SK-N-SH (cell line): ENCODE measurements at regions not wholly inside any gene's neighbourhood (a gene's known extent, or its start where the extent isn't known, plus 50 kb on each side); places are given as distances from the start of the nearest gene placed in this dataset.

ENCODE experiments used
- CTCF ChIA-PET: fragments of 300-600, 350-600 bp; formaldehyde crosslinking; extraction: SDS; loops from one replicate; lab custom pipeline; 2021; lab: Yijun Ruan, JAX
- POLR2A ChIA-PET: fragments of 350-600 bp; sonication (Branson Sonifier 250); formaldehyde crosslinking; extraction: SDS; loops from one replicate; lab custom pipeline; 2020; ENCODE audit warnings: antibody characterized with exemption, inconsistent platforms; lab: Yijun Ruan, JAX
- DNase-seq: peaks from one replicate; pipeline ENCODE4 v3.0.0; 2012
- H2AFZ ChIP-seq: fragments of 200-600 bp; sonication (generic); 2 replicates; pipeline ENCODE4 v1.8.1; 2016; ENCODE audit warnings: antibody characterized with exemption, mild to moderate bottlenecking, low read depth
- H3F3A ChIP-seq: fragments of 200-600 bp; sonication (generic); replicated peaks from 2 replicates; pipeline ENCODE3; 2016; ENCODE audit warnings: antibody characterized with exemption, mild to moderate bottlenecking; ENCODE audit not compliant: insufficient read depth
- H3K27ac ChIP-seq, 2 experiments: fragments of 200-500 bp in 1 of 2; fragments of 200-600 bp in 1 of 2; sonication (Bioruptor generic) in 1 of 2; sonication (generic), shearing (Covaris generic) in 1 of 2; 2 replicates each; pipeline versions ENCODE4 v1.5.1 to v1.6.1; 2014 to 2016; ENCODE audit warnings: low read depth in 2 of 2, inconsistent platforms in 1 of 2, low read length in 1 of 2, mild to moderate bottlenecking in 1 of 2, mixed read lengths in 1 of 2
- H3K27me3 ChIP-seq: fragments of 200-600 bp; sonication (generic), shearing (Covaris generic); 2 replicates; pipeline ENCODE4 v1.6.1; 2016; ENCODE audit warnings: mixed run types; ENCODE audit not compliant: insufficient read depth
- H3K36me3 ChIP-seq, 2 experiments: fragments of 200-500 bp in 1 of 2; fragments of 200-600 bp in 1 of 2; sonication (Bioruptor generic) in 1 of 2; sonication (generic) in 1 of 2; replicated peaks in 1 of 2; 2 replicates each; pipeline versions ENCODE3 to v1.5.1; 2014 to 2016; ENCODE audit warnings: low read length in 1 of 2, mild to moderate bottlenecking in 1 of 2; ENCODE audit not compliant: insufficient read depth in 2 of 2, control insufficient read depth in 1 of 2
- H3K4me1 ChIP-seq, 2 experiments: fragments of 200-500 bp in 1 of 2; fragments of 200-600 bp in 1 of 2; sonication (Bioruptor generic) in 1 of 2; sonication (generic), shearing (Covaris generic) in 1 of 2; 2 replicates each; pipeline versions ENCODE4 v1.5.1 to v1.6.1; 2014 to 2016; ENCODE audit warnings: low read depth in 1 of 2, low read length in 1 of 2, mixed run types in 1 of 2; ENCODE audit not compliant: insufficient read depth in 2 of 2, control insufficient read depth in 1 of 2
- H3K4me2 ChIP-seq: fragments of 200-600 bp; sonication (generic), shearing (Covaris generic); 2 replicates; pipeline ENCODE4 v1.6.1; 2017; ENCODE audit warnings: mixed run types
- H3K4me3 ChIP-seq, 2 experiments: fragments of 200-500 bp in 1 of 2; fragments of 200-600 bp in 1 of 2; sonication (Bioruptor generic) in 1 of 2; sonication (generic), shearing (Covaris generic) in 1 of 2; 2 replicates each; pipeline versions ENCODE4 v1.5.1 to v1.8.1; 2014 to 2016; ENCODE audit warnings: low read depth in 2 of 2, inconsistent platforms in 1 of 2, low read length in 1 of 2, mild to moderate bottlenecking in 1 of 2, mixed read lengths in 1 of 2, moderate library complexity in 1 of 2
- H3K79me2 ChIP-seq: fragments of 200-600 bp; sonication (generic); 2 replicates; pipeline ENCODE4 v1.8.1; 2017; ENCODE audit warnings: mild to moderate bottlenecking; ENCODE audit not compliant: insufficient read depth
- H3K9ac ChIP-seq: fragments of 200-600 bp; sonication (generic); 2 replicates; pipeline ENCODE4 v1.6.1; 2017; ENCODE audit warnings: mixed run types
- H3K9me2 ChIP-seq: fragments of 200-600 bp; sonication (generic); 2 replicates; pipeline ENCODE4 v1.6.1; 2017; ENCODE audit warnings: mixed run types
- H3K9me3 ChIP-seq: fragments of 200-600 bp; sonication (generic); 2 replicates; pipeline ENCODE4 v1.6.1; 2017; ENCODE audit warnings: mixed run types, mild to moderate bottlenecking, moderate library complexity
- H4K20me1 ChIP-seq: fragments of 200-600 bp; sonication (generic); 2 replicates; pipeline ENCODE4 v1.6.1; 2017; ENCODE audit warnings: mild to moderate bottlenecking, mixed run types; ENCODE audit not compliant: insufficient read depth
- CTCF ChIP-seq: fragments of 200-600 bp; sonication (generic); IDR thresholded peaks from 2 replicates; pipeline ENCODE4 v1.6.1; 2017; ENCODE audit warnings: antibody characterized with exemption, mild to moderate bottlenecking, moderate library complexity
- EP300 ChIP-seq, 2 experiments: IDR thresholded peaks; 2 replicates each; pipeline versions ENCODE4 v1.4.0 to v1.6.1; 2012; ENCODE audit warnings: borderline replicate concordance in 1 of 2, low read depth in 1 of 2, low read length in 1 of 2
- EZH2phosphoT487 ChIP-seq: fragments of 200-600 bp; sonication (generic); IDR thresholded peaks from 2 replicates; pipeline ENCODE4 v1.6.1; 2017; ENCODE audit warnings: low read depth, mixed run types, mild to moderate bottlenecking, antibody characterized with exemption, moderate library complexity, borderline replicate concordance
- FOSL2 ChIP-seq: IDR thresholded peaks from 2 replicates; pipeline ENCODE4 v1.4.0; 2012; ENCODE audit warnings: low read depth, mild to moderate bottlenecking, moderate library complexity, borderline replicate concordance
- FOXJ3 ChIP-seq: sonication (generic); formaldehyde crosslinking; IDR thresholded peaks from 2 replicates; pipeline ENCODE4 v1.5.1; 2020; ENCODE audit warnings: mild to moderate bottlenecking, missing genetic modification reagents
- FOXM1 ChIP-seq: IDR thresholded peaks from 2 replicates; pipeline ENCODE4 v1.4.0; 2012; ENCODE audit warnings: low read depth, mild to moderate bottlenecking
- GABPA ChIP-seq: IDR thresholded peaks from 2 replicates; pipeline ENCODE4 v1.4.0; 2012; ENCODE audit warnings: low read depth, mild to moderate bottlenecking
- IRF3 ChIP-seq: fragments of 150-350 bp; IDR thresholded peaks from 2 replicates; pipeline ENCODE4 v1.6.1; 2016; ENCODE audit warnings: mild to moderate bottlenecking, low read depth, low read length
- MAX ChIP-seq: IDR thresholded peaks from 2 replicates; pipeline ENCODE4 v1.4.0; 2012; ENCODE audit warnings: low read depth
- MEF2A ChIP-seq: IDR thresholded peaks from 2 replicates; pipeline ENCODE4 v1.4.0; 2012; ENCODE audit warnings: low read depth, borderline replicate concordance
- NFIC ChIP-seq: IDR thresholded peaks from 2 replicates; pipeline ENCODE4 v1.4.0; 2012; ENCODE audit warnings: borderline replicate concordance
- PBX3 ChIP-seq: IDR thresholded peaks from 2 replicates; pipeline ENCODE4; 2012
- RAD21 ChIP-seq: IDR thresholded peaks from 2 replicates; pipeline ENCODE4 v1.6.1; 2012; ENCODE audit warnings: mild to moderate bottlenecking, low read length
- RCOR1 ChIP-seq: fragments of 150-350 bp; IDR thresholded peaks from 2 replicates; pipeline ENCODE4 v1.6.1; 2017; ENCODE audit warnings: antibody characterized with exemption, low read length
- REST ChIP-seq: IDR thresholded peaks from 2 replicates; pipeline ENCODE4 v1.6.1; 2012; ENCODE audit warnings: mild to moderate bottlenecking, low read depth, low read length, moderate library complexity
- RFX5 ChIP-seq: IDR thresholded peaks from 2 replicates; pipeline ENCODE4 v1.6.1; 2012; ENCODE audit warnings: mild to moderate bottlenecking, improper control_type of control experiment, low read length
- RXRA ChIP-seq: IDR thresholded peaks from 2 replicates; pipeline ENCODE4 v1.4.0; 2012; ENCODE audit warnings: low read depth, mild to moderate bottlenecking, borderline replicate concordance
- SIN3A ChIP-seq: IDR thresholded peaks from 2 replicates; pipeline ENCODE4 v1.6.1; 2012; ENCODE audit warnings: low read depth, mild to moderate bottlenecking, low read length, moderate library complexity, borderline replicate concordance
- SMC3 ChIP-seq: IDR thresholded peaks from 2 replicates; pipeline ENCODE4 v1.6.1; 2012; ENCODE audit warnings: low read depth, low read length, improper control_type of control experiment
- TCF12 ChIP-seq: IDR thresholded peaks from 2 replicates; pipeline ENCODE4 v1.4.0; 2012
- YY1 ChIP-seq: IDR thresholded peaks from 2 replicates; pipeline ENCODE4 v1.4.0; 2012; ENCODE audit warnings: low read depth, mild to moderate bottlenecking
- ZBTB33 ChIP-seq: IDR thresholded peaks from 2 replicates; pipeline ENCODE4 v1.4.0; 2012; ENCODE audit warnings: low read depth, borderline replicate concordance
- whole genome bisulfite sequencing: methylation state at CpG from one replicate; pipeline ENCODE4 v1.1.6; 2017; ENCODE audit warnings: low lambda C conversion rate; 5-methylcytosine and 5-hydroxymethylcytosine counted together
- TF ChIP-seq, protein P1 (sequence below): IDR thresholded peaks from 2 replicates; pipeline ENCODE4 v1.4.0; 2012; ENCODE audit warnings: low read depth, borderline replicate concordance

DNA sequence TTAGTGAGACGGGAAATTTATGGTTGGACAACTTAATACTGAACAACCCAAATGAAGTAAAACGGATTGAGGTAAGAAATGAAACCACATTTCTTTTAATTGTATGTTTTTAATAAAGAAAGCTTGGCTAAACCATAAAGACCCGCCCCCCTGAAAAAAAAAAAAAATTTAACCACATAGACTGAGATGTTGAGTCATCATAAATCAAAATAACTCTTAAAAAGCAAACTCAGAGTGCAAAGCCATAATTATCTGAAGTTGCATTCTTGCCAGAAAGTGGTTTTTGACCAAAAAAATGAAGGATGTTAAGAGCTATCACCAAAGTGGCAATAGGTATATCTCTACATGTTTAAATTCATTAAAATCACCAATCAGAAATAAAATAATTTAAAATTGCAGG lies 101.8 kb upstream of the COL21A1 start:
- Histone ChIP-seq H3K27ac (peak overlapping the region in 1 of 2 experiments; percentile 81; a peak in 2 of 4 replicates), H3K4me1 (peaks cover 0 to 21% of the 10 kb centered on the region in 2 experiments; a peak in 2 of 4 replicates), H3K9me2 (no peaks in the 10 kb centered on the region), H2AFZ (peak overlapping the region; percentile 49; the same call in 1 of the 2 replicates), H3K4me2 (peak overlapping the region; percentile 40; the same call in 1 of the 2 replicates), H3K9me3 (no peaks in the 10 kb centered on the region), H3K9ac (peak overlapping the region; percentile 24; the same call in 1 of the 2 replicates), H3F3A (peaks cover 36% of the 10 kb centered on the region), H3K79me2 (no peaks in the 10 kb centered on the region), H3K4me3 (no peak overlapping the region), H3K27me3 (no peaks in the 10 kb centered on the region), H3K36me3 (peaks cover 0 to 4% of the 10 kb centered on the region in 2 experiments), H4K20me1 (no peaks in the 10 kb centered on the region)
- no peak for DNase-seq
- WGBS, result 16% methylated on average over 3 of the region's 3 CpGs
- CTCF ChIA-PET, result interaction anchor here (0.9 to 2.8 kb wide), 5 partner anchors 9 to 246 kb away, joined by 3 to 10 read pairs (median 7); no protein-coding TSS in a partner anchor
- POLR2A ChIA-PET, result no interaction called here
- TF ChIP-seq PBX3 (peak; percentile 88), EZH2phosphoT487 (no peak), IRF3 (no peak), TCF12 (peak; percentile 87), MEF2A (peak; percentile 59; the same call in 1 of the 2 replicates), RXRA (no peak), RFX5 (no peak), REST (no peak), RCOR1 (no peak), SIN3A (no peak), FOXJ3 (CRISPR knock-in tag) (no peak), FOXM1 (0 out of 2 replicates have a peak, but pooled peaks have one; percentile 71), RAD21 (no peak), GABPA (no peak), MAX (no peak), YY1 (no peak), FOSL2 (peak; percentile 36; the same call in 1 of the 2 replicates), NFIC (peak; percentile 89), ZBTB33 (no peak; the same call in 1 of the 2 replicates), EP300 (IDR thresholded peaks at IDR 0.05; ENCODE audit: borderline replicate concordance in 1 of 2, low read depth in 1 of 2, low read length in 1 of 2) (peak; percentile 17 to 73; a peak in 2 of 4 replicates), CTCF (no peak), SMC3 (no peak)
- TF ChIP-seq, protein P1, sequence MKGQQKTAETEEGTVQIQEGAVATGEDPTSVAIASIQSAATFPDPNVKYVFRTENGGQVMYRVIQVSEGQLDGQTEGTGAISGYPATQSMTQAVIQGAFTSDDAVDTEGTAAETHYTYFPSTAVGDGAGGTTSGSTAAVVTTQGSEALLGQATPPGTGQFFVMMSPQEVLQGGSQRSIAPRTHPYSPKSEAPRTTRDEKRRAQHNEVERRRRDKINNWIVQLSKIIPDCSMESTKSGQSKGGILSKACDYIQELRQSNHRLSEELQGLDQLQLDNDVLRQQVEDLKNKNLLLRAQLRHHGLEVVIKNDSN, result no peak
